NCI-H1436 treated with DMSO at 0.1 percent for 48 hours (cell line): ENCODE measurements at regions not wholly inside any gene's neighbourhood (a gene's known extent, or its start where the extent isn't known, plus 50 kb on each side); places are given as distances from the start of the nearest gene placed in this dataset.
"Not testable (repeated sequence)": the region's sequence is repeated elsewhere in the genome, so short reads cannot be mapped to it uniquely, and the experiment has no call there.

Experiments used
- DNase-seq: peaks from one replicate; lab custom pipeline; 2025; lab: John Stamatoyannopoulos, UW

DNA sequence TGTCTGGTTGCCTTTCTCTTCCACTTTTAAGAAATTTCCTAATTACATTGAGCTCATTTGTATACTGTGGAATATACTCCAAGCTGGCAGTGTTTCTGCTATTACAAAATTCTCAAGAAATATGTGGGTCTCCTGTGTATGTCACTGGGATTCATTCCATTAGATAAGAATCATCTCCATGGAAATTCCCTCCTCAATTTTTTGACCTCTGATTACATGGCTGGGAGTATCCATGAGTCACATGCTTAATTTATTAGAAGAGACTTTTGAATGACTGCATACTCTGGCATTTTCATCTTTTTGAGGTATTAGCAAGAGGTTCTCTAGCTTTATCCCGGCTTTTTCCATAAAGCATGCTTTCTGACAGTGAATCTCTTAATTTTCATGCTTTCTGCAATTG is 665.5 kb upstream of the CNTNAP5 start:
- no peak for DNase-seq

DNA sequence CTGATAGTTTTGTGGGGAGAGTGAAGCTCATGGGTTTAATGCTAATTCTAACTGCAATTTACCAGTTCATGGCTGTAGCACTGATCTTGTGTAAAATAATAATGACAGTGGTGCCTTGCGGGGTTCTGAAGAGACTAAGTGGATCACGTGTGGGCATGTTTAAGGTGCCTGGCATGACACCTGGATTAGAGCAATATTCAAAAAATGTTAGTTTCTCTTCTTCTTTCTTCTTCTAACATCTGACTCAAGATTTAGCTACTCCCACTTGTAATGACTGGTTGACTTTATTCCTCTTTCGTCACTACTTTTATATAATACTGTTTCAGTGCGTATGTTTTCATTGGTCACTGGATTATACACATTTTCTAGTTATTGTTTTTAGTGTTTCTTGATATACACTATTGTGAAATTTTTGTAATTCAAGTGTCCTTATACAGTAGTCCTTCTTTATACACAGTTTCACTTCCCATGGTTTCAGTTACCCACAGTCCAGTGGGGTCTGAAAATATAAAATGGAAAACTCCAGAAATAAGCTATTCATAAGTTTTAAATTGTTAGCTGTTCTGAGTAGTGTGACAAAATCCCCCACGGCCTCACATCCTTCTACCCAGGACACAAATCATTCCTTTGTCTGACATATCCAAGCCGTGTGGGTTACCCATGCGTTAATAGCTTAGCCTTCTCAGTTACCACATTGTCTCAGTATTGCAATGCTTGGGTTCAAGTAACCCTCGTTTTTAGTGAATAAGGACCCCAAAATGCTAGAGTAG is 662.2 kb upstream of the CNTNAP5 start:
- DNase-seq: no peak

DNA sequence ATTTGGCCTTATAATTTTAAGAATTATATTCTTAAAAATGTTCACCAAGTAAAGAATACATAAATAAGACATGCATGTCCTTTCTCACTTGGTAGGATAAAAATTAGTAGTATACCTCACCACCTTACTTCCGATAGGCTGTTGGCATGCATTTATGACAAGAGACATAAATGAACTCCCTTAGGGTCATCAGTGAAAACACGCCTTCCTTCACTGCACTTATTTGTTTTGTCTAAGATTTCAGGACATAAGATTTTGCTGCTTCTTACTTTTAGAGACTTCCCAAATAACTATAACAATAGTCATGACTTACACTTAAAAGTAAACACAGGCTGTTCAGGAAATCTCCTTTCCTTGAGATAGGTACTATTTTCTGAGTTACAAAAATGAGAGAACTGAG is 661.3 kb upstream of the CNTNAP5 start:
- no peak for DNase-seq

DNA sequence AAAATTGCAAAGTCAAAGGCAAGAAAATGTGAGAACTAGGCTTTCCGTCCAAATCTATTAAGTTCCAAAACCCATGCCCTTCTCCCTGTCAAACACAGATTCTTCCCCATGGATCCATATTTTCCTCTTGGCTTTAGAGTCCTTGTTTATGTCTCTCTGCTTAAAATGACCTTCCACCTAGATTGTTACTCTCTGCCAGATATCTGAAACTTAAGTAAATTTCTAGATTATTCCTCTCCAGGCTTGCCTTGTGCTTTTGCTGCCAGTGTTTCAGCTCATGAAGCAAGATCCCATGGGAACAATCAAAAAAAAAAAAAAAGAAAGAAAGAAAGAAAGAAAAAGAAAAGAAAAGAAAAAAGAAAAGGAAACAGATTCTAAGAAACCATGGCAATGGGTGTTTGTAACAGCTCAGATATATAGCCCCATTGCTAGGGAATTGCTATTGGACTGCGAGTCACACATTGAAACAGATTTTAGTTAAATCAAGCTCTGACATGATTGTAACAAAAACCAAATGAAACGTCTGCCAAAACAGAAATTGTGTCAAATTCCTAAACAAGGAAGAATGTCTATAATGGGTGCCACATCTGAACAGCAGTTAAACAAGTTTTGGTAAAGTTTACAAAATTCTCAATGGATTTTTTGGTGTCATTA is 660.7 kb upstream of the CNTNAP5 start:
- DNase-seq: no peak

DNA sequence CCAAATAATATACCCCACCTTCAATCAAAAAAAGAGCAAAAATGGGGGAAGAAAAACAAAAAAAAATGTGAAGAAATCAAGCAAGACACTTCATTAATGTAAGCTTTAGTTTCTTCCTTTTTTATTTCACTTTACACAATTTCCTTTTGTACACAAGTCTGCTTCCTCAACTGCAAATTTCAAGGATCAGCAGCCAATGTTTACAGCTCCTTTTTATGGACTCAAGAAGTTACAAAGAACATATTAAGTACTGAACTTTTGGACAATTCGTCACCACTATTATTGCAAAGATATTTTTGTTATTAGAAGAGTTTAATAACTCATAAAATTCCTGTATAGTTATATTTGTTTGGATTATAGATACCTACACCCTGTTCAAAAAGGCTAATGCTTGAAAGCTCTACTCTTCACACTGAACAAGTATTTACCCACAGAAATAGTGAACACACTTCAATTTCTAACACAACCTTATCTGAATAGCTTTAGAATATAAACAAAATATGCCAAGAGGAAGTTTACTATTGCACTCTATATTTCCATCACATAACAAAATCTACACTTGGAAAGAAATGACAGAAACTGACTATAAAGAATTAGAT is 658.7 kb upstream of the CNTNAP5 start:
- DNase-seq: no peak

DNA sequence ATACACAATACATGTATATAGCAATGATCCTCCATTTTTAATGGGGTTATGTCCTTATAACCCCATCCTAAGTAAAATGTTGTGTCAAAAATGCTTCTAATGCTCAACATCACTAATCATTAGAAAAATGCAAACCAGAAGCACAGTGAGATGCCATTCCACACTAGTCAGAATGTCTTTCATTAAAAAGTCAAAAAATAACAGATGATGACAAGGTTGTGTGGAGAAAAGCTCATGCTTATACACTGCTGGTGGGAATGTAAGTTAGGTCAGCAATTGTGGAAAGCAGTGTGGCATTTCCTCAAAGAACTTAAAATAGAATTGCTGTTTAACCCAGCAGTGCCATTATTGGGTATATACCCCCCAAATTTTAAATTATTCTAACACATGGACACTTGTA is 654.9 kb upstream of the CNTNAP5 start:
- no peak for DNase-seq

DNA sequence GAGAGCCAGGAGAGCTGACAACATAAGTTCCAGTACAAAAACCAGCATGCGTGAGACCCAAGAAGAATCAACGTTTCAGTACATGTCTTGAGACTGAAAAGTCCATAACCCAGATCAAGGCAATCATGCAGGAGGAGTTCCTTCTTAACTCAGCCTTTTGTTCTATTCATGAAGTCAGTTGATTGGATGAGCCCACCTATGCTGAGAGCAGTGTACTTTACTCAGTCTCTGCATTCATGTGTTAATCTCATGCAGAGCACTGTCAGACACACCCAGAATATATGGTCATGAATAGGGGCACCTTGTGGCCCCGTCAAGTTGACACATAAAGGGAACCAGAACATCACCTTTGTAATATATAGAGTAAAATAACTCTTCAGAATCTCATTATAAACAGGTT is 653.6 kb upstream of the CNTNAP5 start:
- DNase-seq: no peak

DNA sequence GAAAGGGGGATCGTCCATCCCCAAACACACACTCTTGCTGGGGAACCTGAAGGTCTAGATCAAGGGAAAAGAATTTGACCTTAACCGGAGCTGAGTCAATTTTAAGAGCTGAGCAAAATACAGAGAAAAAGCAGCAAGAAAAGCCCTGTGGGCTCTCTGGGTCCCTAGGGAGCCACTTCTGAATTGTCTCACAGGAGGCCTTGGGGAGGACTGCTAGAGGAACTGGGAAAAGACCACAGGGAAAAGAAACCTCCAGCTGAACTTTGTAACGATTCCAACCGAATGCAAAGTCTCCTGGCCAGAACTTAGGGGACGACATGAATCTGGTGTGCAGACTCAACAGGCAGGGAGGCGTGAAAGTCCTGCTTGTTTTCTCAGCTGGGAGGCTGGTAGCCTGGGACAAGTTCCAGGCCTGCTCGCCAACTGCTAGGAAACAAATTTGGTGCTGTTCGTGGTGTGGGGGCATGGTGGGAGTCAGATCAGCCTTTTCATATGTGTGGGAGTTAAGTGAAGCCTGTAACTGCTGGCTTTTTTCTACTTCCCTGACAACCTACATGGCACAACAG is 644.6 kb upstream of the CNTNAP5 start:
- DNase-seq: no peak

DNA sequence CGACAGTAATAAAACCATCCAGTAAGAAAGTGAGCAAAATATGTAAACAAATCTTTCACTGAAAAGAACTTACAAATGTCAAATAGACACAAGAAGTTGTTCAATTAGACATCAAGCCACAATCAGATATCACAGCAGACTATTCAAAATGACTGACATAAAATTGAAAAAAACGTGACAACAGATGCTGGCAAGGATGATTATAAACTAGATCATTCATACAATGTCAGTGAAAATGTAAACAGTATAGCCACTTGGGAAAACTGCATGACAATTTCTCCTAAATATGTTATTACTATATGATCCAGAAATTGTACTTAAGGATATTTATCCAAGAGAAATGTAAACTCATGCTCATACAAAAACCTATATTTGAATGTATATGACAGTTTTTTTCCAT is 609.4 kb upstream of the CNTNAP5 start:
- no peak for DNase-seq

DNA sequence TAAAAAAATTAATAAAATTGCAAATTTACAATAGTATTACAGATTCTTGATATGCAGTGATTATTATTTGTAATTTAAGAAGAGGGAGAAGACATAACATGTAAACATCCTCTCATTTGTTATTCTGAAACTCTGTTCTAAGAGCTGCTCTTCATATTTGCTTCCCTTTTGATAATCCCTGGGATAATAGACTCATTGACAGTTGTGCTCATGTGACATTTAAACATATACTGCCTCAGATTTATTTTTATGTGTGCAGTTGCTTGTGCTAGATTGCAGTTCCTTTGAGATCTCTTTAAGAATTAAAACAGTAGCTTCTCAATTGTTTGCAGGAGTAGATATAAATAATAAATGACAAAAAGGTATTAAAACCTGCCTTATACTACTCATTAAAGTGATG is 605.1 kb upstream of the CNTNAP5 start:
- DNase-seq: no peak

DNA sequence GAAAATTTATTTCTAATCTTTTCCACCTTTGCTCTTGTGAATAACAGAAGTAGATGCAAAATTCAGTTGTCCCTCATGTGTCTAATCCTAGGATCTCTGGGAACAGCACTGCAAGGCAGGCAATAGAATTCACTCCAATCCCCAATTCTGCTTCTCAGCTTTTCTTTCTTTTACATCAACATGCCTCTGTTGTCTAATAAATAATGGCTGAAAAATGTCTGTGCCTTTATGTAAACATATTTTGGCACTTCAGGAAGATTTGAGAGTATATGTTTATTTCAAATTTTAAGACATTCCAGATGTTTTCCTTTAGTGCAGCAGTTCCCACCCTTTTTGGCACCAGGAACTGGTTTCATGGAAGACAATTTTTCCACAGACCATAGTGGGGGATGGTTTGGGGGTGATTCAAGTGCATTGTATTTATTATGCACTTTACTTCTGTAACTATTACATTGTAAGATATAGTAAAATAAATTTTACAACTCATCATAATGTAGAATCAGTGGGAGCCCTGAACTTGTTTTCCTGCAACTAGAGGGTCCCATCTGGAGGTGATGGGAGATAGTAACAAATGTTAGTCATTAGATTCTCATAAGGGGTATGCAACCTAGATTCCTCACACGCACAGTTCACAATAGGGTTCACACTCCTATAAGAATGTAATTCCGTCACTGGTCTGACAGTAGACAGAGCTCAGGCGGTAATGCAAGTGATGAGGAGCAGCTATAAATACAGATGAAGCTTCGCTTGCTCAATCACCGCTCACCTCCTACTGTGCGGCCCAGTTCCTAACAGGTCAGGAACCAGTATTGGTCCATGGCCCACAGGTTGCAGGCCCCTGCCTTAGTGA is 590.3 kb upstream of the CNTNAP5 start:
- DNase-seq: no peak

DNA sequence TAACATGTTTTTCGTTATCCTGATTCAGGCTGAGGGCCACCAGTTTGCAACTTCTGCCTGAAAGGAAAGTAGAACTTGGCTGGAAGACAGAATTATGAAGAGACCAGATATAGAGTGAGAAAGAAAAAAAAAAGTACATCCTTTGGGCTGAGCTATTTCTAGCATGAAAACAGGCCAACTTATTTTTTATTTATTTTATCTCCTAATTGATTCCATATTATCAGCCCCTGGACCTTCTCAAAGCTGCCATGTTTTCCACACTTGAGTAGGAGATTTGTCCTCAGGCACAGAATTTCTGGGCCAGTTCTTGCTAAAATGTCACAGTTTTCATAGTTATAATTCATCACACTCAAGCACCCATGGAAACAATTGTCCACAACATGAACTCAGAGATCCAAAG is 586.8 kb upstream of the CNTNAP5 start:
- DNase-seq: no peak

DNA sequence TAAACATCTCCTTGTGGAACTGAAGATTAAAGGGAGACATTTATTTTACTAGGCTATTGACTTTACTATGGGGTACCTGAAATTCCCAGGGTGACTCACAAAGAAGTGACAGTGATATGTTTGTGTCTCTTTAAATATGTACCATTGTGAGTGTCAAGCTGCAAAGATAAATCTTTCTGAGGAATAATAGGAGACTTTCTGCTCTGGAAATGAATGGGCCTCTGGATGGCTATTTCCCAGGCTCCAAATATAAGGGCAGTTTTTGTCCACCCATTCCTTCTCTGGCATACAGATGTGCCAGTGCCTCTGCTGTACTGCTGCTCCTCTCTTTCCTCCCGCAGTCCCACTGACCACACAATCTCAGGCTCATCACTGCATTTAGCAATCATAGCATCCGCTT is 586.4 kb upstream of the CNTNAP5 start:
- no peak for DNase-seq

DNA sequence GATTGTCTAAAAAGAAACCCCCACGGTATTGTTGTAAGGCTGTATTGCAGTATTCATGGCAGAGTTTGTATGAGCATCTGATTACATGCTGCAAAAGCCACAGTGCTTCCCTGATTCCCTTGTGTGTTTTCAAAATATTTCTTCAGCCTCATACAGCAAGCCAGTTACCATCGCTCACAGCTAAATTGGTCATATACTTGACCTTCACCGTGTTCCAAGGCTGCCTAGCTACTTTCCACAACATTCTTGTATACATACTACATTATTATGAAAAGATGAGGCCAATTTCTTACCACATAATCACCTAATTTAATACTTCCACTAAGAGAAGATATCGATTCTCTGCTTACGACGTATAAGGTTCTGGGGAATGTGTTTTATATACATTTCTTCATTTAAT is 576.3 kb upstream of the CNTNAP5 start:
- no peak for DNase-seq

DNA sequence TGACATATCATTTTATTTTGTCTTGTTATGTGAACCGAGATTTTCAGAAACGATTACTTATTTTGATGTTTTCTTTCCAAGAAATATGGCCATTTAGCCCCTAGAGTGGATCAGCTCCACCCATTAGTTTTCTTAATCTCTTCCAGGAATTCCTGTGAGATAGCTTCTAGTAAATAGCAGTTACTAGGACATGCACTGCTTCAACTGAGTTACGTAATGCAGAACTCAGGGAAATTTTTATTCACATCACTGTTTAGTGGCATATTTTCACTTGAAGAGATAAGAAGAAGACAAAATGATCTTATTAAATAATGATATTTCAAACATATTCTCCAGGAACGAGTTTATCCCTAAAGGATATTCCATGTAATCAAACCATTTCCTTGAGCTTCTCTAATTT is 573.5 kb upstream of the CNTNAP5 start:
- no peak for DNase-seq

DNA sequence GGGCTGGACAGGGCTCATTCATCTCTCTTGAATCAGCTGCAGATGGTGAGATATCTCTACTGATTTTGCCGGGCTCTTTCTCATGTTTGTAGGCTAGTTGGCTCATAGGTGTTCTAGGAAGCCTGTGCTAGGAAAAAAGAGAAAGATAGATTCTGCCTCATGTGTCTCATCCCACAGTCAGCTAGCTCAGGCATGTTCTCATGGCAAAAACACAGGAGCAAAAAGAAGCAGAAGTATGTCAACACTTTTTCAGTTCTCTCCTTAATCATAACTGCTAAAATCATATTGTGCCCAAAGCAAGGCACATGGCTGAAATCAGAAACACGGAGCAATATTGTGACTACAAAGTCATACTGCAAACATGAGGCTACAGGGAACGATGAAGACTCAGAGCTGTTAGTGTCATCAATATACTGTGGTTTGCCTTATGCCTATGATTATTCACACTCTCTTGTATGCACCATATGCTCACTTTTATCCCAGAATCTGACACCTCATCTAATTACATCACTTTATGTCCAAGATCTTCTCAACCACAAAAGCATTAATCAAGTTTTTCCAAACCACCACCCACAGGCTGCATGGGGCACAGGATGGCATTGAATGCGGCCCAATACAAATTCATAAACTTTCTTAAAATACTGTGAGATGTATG is 571.9 kb upstream of the CNTNAP5 start:
- DNase-seq: no peak

DNA sequence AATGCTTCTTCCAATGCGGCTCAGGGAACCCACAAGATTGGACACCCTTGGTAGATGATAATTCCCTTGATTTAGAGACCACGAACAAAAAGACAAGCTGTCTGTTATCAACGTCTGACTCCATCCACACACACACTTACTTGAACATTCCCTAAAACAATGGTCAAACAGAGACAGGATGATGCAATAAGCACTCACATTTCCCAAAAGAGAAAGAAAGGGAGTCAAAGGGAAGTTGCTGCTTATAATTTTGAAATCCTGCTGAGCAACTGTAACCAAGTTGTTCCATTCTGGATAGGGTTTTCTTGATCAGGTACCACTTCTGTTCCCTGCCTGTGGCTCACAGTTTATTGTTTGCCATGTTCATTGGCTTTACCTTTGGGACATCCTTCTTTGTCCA is 571.3 kb upstream of the CNTNAP5 start:
- DNase-seq: no peak

DNA sequence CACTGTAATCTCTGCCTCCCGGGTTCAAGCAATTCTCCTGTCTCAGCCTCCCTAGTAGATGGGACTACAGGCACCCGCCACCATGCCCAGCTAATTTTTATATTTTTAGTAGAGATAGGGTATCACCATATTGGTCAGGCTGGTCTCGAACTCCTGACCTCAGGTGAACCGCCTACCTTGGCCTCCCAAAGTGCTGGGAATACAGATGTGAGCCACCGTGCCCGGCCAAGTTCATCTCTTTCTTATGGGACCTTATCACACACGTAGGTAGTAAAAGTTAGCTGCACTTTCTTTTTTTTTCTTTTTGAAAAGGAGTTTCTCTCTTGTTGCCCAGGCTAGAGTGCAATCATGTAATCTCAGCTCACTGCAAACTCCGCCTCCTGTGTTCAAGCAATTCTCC is 569.9 kb upstream of the CNTNAP5 start:
- not testable (repeated sequence) for DNase-seq

DNA sequence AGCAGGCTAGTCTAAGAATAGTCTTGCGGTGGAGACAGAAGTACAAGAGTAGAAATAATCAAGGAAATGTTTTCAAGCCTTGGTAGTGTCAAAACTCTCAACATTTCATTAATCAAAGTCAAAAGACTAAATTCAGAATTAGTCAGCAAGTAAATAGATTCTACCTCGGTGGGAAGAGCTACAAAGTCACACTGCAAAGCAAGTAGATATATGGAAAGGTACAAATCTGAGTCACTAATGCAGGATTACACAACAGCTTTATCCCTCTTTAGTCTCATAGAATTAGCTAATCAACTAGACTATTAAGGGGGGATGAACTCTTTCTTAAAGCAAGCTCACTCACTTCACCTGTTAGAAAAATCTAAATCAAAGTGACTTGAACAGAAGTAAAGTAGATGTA is 568.7 kb upstream of the CNTNAP5 start:
- no peak for DNase-seq

DNA sequence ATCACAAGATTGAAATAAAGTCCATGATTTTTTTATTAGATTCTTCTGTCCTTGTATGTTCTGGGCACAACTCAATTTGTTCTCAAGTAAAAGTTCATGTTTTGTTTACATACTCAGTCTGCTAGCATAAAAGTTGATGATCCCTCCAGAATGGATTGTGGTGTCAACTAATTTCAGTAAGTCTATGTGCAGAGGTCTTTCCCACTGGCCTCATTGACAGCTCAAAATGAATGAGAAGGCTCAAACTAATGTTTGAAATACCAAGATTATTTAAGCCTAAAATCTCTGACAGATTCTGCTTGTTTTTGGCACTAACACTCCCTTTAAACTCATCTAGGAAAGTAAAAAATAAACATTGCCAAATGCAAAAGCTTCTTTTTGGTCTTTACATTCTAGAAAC is 561.2 kb upstream of the CNTNAP5 start:
- no peak for DNase-seq

DNA sequence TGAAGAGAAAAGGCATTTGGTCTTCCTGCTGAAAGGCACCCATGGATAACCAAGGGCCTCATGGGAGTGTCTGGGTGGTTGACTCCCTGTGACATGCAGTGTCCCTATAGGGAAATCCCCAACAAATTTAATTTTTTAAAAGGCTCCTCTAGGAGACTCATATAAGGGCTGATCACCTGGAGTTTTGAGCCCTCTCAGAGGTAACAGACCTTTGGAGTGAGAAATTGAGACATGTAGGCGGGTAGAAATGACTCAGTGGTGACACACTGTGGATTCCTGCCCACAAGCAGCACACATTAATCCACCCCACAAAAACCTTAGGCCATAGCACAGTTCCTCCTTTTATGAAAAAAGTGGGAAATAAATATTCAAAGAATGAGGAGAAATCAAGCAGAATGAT is 557.0 kb upstream of the CNTNAP5 start:
- DNase-seq: no peak

DNA sequence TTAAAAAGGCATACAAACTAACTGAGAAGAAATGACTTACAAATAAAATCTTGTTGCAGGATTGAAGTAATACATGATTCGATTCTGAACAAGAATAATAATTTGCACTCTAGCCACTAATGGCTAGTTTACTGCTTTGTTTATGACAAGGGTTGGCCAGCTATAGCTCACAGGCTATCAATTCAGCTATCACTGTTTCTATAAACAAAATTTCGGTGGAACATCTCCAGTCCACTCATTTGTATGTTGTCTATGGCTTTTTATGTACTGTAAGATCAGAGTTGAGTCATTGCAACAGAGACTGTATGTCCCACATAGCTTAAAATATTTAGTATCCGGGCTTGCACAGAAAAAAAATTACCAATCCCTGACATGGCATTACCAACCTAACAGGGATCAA is 543.7 kb upstream of the CNTNAP5 start:
- DNase-seq: no peak
